ENCODE measurements at regions not wholly inside any gene's neighbourhood (a gene's known extent, or its start where the extent isn't known, plus 50 kb on each side); places are given as distances from the start of the nearest gene placed in this dataset.

DNA sequence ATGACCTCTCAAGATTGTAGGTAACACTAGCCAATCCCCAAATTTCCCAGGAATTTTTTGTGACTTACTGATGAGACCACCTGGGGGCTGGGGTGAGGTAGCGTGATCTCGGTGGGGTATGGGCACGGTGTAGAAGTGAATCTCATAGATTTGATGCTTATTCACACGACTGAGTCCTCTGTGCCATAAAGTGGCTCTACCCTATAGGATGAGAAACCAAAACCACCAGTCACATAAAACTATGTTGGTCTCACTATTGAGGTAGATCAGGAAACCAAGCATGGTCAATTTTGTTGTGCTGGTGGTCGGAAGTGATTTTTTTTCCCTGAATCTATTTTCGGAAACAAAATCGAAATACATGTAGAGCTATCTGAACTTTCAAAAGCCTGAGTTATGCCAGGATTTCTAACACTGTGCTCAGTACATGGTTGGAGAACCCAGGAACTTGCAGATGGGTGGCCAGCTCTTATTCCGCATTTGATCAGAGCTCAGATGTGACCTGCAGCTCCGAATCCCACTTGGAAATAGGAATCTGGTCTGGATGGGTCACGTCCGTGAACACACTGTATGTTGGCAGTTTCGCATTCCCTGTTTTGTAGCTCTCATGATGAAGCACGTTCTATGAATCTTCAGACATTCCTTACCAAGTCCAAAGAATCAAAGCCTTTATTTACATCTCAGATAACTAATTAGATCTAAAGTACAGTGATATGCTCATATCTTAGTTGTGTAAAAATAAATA lies 261.5 kb downstream of the KLF6 start:
- no peak for DNase-seq (ENCODE audit: low spot score)

DNA sequence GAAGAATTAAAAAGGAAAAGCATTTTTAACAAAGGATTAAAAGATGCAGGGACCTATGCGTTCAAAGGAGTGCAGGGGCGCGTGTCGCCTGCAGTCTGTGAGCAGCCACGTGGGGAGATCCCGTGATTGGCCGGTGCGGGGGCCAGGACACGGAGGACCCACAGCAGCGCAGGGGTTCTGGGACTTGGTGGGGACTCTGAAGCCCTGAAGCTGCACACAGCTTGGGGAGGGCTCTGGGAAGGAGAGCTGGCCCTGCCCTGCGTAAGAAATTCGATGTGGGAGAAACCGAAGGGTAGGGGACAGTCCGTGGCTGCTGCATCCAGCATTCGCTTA lies 268.1 kb downstream of the KLF6 start:
- DNase-seq (ENCODE audit: low spot score): no peak

DNA sequence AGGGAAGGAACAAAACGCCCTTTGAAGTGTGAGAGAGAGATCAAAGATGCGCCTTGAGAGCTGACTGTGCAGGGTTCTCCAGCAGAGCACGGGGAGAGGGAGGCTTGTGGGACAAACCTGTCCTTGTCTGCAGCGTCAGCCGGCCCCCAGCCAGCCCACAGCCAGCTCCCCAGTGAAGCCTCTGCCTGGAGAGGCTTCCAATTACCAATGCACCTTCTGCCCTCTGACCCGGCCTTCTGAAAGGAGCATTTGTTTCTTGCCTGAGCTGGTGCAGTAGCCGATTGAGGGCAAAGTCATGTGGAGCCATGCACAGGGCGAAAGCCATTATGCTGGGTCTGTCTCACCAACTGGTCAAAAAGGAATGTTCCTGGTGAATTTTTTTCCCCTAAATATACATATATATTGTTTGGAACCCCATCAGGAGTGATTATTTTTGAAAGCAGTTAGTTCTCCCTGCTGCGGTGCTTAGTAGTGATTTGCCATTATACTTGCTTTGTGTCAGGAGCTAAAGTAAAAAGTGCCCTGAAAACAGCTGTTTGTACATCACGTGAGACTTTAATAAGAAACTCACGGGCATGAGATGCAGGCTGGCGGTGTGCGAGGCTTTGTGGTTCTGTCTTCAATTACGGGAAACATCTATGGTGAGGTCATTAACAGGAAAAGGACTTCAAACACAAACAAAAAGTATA lies 268.6 kb downstream of the KLF6 start:
- no peak for DNase-seq (ENCODE audit: low spot score)

DNA sequence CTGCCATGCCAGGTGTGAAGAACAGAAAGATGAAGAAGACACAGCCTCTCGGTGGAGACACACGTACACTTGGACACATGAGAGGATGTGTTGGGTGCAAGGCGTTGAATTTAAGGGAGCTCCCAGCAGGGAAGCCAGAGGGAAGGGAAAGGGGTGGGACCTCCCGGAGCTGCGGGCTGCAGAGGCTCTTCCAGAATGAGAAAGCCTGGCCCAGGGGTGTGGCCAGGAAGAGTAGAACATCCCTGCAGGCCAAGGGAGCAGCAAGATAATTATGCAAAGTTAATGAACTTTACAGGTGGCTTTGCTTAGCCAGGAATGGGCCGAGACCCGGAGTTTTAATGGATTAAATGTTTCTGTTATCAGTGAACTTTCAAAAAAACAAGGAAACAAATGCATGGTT lies 270.3 kb downstream of the KLF6 start:
- no peak for DNase-seq (ENCODE audit: low spot score)

DNA sequence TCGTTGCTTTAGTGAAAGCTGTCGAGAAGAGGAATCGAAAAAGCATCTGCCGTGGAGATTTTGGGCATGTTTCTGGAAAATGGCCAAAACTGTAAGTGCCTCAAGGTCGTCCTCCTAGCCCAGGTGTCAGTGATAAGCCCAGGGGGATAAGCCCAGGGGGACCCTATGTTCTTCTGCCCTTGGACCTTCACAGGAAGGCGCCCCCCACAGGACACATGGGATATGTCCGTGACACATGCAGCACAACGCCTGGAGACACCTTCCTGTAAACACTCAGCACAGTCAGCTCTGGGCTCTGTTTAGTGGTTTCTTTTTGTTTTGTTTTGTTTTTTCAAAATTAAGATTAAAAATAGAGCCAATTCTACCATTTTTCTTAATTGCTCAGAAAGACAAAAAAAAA lies 272.7 kb downstream of the KLF6 start:
- DNase-seq (ENCODE audit: low spot score): no peak

GRCh38 chr10:3511483-3511882 lies 273.5 kb downstream of the KLF6 start:
- DNase-seq (ENCODE audit: low spot score): no peak

DNA sequence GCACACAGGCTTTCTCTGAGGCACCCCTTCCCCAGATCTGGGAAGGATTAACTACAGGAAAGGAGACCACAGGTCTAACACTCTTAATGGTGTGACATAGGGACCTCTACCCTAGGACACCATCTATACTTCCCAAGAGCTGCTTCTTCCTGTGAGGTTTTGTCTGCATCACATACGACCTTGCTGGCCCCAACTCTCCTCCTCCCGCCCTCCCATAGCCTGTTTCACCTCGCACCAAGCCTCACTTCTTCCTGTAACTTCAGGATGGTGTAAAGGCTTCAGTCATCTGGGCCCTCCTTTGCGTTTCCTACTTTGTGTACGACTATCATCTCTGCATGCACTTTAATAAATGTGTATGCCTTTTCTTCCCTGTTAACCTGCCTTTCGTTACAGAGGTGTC lies 274.3 kb downstream of the KLF6 start:
- DNase-seq (ENCODE audit: low spot score): no peak

- no peak for DNase-seq (ENCODE audit: low spot score)
Observed at GRCh38 chr10:3509355-3509754, 275.7 kb downstream of the KLF6 start.

GRCh38 chr10:3503299-3503698 lies 281.7 kb downstream of the KLF6 start:
- no peak for DNase-seq (ENCODE audit: low spot score)

DNA sequence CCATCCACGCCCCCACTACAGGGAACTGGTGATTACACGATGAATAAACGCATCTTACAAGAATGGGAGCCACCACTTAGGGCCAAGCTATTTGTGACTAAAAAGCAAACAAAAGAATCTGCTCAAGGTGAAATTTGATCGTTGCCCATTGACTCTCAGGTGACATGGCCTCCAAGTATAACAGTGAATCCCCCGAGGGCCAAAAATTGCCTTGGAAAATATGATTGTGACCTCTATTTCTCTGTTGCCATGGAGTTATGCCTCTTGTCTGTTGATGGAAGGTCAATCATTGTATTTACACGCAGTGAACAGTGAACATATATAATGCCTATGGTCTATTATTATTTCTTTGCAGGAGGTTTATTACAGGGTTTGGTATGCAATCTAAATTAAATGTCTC lies 282.3 kb downstream of the KLF6 start:
- DNase-seq (ENCODE audit: low spot score): no peak

- no peak for DNase-seq (ENCODE audit: low spot score)
Observed at GRCh38 chr10:3500408-3500856, 284.6 kb downstream of the KLF6 start.

DNA sequence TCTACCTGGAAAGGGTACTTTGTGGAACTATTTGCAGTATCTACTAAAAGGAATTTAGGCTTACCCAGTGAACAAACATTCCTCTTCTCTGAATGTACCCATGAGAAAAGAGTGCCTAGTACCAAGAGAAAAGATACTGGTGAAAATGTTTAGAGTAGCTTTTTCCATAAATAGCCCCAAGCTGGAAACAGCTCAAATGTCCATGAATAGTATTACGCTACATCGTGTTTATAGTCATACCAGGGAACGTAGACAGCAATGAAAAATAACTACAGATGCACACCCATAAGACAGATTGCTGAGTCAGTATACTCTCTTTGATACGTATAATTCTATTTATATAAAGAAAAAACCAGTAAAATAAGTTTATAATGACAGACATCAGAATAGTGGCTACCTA lies 285.9 kb downstream of the KLF6 start:
- DNase-seq (ENCODE audit: low spot score): no peak

DNA sequence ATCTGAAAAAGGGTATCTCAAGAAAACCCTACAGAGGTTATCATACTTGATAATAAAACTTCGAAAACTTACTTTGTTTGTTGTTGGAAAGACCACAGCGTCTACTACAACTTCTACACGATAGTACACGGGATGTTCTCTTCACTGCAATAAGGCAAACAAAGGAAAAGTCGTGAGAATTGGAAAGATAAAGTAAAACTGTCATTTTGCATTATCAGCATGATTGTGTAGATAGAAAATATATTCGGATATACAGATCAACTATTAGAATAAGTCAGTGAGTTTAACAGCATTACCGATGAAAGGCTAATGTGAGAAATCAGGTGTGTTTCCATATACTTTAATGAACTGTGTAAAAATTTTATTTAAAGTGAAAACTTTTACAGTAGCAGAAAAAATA lies 287.4 kb downstream of the KLF6 start:
- DNase-seq (ENCODE audit: low spot score): no peak

GRCh38 chr10:3496138-3496537 lies 288.9 kb downstream of the KLF6 start:
- DNase-seq (ENCODE audit: low spot score): no peak

GRCh38 chr10:3495281-3495680 lies 289.7 kb downstream of the KLF6 start:
- no peak for DNase-seq (ENCODE audit: low spot score)

DNA sequence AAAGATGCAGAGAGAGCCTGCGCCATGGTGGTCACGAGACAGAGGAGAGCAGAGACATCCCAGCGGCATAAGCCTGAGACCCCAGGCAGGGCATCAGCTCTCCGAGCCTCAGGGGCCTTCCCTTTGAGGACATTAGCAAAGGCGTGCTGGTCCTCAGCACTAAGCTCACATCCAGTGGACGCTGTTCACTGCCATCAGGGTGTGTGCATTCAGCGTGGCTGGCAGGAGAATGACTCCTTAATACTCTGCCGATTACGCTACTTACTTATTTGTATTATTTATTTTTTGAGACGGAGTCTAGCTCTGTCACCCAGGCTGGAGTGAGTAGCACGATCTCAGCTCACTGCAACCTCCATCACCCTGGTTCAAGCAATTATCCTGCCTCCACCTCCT lies 290.2 kb downstream of the KLF6 start:
- DNase-seq (ENCODE audit: low spot score): no peak

DNA sequence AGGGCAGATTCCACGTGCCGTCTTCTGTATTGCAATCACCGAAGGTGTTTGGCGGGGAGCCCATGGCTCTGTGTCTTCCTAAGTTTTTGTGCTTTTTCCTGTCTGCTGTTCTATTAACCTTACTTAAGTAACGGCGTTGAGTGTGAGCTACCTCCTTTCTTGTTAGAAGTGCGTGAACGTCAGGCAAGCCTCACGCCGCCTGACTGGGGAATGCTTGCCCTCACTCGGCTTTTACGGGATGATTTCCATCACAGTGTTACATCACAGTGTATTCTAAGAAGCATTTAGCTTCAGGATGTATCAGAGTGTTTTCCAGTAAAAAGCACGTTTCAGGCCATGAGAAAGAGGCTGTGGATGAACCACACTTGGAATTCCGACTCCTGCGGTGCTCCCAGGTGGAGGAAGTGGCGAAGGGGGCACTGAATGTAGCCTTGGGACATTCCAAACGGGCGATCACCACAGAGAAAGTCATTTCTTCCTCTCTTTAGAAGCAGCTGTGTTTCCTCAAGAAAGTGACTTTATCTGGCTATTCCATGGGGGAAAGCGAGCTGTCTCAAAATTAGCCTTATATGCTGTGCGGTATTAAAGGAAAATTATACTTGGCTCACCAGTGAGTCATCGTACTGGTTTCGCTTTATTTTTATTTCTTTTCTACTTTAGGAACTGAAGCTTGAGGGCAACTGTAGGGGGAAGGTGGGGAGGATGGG lies 290.7 kb downstream of the KLF6 start:
- no peak for DNase-seq (ENCODE audit: low spot score)

DNA sequence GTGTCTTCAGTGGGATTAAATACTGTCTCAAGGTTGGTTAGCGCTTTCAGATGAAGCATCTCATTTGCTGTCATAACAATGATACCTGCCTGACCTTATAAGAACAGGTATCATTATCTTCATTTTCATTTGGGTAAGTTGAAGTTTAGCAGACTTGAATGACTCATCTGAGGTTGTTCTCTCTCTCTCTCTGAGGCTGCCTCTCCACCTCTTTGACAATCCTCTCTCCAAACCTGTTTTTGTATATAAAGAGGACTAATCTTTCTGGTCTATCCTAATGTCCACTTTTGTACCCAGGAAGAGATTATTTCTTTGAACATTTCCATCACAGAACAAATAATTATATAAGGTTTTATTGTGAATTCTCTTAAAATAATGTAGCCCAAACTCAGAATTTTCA lies 291.4 kb downstream of the KLF6 start:
- DNase-seq (ENCODE audit: low spot score): no peak

GRCh38 chr10:3491571-3491970 lies 293.4 kb downstream of the KLF6 start:
- no peak for DNase-seq (ENCODE audit: low spot score)

DNA sequence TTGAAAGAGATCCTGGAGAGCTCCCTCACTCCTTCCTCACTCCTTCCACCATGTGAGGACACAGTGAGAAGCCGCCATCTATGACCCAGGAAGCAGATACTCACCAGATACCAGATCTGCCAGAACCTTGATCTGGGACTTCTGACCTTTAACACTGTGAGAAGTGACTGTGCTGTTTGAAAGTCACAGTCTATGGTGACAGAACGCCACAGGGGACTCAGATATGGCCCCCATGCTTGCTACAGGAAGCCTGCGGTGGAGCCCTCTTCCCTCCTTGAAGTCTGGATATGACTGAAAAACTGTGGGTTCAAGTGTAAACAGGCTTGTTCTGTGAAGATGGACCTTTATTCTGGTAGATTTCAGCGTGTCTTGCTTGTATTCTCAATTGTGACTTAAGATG lies 297.8 kb downstream of the KLF6 start:
- no peak for DNase-seq (ENCODE audit: low spot score)

DNA sequence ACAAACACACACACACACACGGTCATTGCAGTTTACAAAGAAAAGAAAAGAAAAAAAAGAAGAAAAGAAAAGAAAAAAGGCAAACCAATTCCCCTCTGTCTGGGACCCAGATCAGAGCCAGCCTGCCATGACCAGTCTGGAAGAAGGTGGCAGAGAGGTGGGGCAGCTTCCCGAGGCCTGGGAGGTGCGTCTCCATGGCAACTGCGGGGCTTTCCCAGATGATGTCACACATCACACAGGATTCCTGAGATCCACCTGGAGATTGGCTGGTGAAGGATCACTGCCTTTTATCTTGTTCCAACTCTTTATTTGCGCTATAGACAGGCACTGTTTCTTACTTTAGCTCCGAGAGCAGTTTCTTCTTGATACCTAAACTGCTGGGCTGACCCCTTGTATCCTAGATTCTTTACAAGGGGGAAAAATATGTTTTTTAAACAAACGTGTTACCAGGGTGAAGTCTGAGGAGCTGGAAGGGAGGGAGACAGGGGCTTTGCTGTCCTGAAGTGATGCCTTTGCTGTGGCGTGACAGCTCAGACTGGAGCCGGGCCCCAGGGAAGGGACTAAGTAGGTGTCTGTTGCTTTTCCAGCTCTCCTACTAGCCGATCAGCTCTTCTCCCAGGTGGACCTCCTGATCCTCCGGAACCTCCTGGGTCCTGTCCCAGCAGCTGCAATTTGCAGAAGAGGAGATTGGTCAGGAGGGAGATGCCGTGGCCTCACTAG lies 298.5 kb downstream of the KLF6 start:
- peak; percentile 62 for DNase-seq (ENCODE audit: low spot score)

DNA sequence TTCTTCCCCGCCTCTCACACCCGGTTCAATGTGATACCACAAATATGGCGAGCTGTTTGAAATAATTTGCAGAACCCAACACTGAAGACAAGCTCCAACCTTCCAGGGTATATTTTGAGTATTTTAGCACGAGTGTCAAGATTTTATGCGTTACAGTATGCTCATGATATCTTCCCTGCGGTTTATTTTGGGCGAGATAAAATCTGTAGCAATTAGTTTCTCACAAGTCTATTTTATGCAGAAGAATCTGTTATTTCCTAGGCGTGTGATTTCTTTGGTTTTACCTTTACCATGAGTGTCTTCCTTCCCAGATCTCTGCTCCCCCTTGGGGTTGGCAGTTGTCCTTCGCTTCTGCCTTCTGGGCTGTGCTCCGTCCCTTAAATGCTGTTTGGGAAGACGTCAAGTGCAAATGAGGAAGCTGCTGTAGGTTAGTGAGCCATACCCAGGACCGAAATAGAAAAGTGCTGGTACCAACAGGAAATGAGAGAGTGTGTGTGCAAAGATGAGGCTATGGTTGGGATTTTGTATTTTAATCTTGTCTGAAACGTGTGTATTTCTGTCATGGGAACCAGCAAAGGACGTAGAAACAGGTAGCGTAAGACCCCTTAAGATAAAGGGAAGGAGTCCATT lies 299.8 kb downstream of the KLF6 start:
- no peak for DNase-seq (ENCODE audit: low spot score)

Data from H4 (cell line).